GM21786 (cell line): ENCODE measurements at regions not wholly inside any gene's neighbourhood (a gene's known extent, or its start where the extent isn't known, plus 50 kb on each side); places are given as distances from the start of the nearest gene placed in this dataset.

Experiments used
- ATAC-seq: cut with Tn5 transposase; IDR thresholded peaks from one replicate; pipeline ENCODE4 v1.9.1; 2021; ENCODE audit not compliant: unreplicated experiment

DNA sequence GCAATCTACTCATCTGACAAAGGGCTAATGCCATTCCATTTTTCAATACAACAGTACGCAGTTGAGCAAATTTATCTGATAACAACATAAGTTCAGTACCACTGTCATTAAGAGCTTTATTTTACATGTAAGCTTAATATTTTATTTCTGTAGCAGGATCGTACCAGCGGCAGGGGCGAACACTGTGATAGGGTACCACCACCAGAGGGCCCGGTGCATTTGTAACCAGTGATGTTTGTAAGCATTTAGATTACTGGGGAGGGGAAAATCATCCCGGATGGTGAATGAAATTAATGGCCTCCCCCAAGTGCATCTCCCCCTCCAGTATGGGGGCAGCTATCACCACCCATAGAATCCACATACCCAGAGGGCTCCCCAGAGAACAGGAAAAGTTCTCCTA lies 179.0 kb downstream of the ADGRA3 start:
- ATAC-seq, result no peak

DNA sequence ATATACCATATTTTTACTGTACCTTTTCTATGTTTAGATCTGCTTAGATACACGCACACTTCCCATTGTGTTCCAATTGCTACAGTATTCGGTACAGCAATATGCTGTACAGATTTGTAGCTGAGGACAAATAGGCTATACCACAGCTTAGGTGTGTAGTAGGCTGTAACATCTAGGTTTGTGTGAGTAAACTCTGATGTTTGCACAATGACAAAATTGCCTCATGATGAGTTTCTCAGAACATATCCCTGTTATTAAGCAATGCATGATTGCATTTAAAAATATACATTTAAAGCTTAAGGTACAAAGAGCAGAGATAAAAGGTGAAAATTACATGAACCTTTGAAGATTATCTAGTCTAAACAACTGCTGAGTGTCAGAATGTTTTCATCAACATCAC lies 181.7 kb downstream of the ADGRA3 start:
- no peak for ATAC-seq

DNA sequence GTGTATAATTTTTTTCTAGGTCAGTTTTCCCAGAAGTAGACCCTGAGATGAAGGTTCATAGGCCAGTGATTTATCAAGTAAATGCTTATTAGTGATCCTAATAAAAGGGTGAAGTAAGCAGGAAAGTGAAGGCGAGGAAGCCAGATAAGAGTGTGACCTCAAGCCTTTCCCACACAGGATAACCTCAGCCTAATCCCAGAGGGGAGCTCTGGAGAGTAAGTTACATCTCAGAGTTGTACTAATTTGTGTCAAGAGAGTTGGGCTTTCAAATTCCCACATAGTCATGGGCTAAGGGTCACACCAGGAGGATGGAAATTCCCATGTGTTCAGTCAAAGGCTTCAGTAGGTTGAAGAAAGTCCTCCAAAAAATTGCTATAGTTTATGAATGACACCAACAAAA lies 191.4 kb downstream of the ADGRA3 start:
- ATAC-seq, result no peak

DNA sequence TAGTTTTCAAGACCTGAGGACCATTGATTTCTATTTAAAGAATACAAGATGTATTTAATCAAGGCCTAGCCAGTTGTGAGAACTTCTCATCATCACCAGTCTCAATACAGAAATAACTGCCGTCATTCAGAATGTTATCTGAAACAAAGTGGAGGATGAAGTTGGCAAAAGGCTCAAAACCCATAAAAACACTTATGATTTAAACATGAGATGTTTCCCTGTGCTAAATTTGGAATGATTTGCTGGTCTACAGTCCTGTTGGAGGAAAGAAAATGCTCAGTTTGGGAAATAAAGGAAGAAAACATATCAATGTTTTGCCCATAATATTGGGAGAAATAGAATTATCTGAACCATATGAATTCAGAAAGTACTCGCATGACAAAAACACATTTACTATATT lies 192.2 kb downstream of the ADGRA3 start:
- ATAC-seq, result no peak

DNA sequence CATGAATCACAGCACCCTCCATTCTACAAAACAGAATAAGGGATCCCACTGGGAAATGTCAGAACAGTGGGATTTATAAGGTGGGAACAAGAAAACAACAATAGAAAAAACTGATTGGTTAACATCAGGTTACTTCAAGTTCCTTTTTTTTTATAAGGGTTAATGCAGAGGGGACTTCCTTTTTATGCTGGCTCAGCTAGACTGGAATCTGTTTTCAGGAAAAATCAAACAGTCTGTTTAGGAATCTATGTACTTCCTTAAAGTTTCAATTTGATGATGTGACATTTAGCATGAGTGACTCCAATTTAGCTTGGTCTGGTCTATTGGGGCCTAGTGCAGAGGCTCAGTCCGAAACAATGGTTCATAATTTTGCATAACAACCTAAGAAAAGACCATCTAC lies 192.9 kb downstream of the ADGRA3 start:
- ATAC-seq, result no peak

DNA sequence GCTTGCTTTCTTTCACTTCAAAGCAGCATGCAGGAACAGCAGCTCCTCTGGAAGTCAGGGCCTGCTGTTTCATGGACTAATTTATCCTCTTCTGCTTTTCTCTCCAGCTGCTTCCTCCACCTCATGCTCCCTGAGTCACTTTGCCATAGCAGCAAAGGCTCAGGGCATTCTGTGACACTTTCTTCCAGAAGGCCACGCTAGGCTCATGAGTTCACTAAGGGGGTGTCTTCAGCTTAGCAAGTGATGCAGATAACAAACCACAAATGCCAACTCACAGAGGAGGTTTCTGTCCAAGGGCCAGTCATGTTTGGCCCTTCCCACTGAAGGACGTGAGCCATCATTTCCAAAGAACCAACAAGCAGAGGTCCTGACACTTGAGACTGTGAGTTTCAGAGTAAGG lies 200.2 kb downstream of the ADGRA3 start:
- no peak for ATAC-seq

DNA sequence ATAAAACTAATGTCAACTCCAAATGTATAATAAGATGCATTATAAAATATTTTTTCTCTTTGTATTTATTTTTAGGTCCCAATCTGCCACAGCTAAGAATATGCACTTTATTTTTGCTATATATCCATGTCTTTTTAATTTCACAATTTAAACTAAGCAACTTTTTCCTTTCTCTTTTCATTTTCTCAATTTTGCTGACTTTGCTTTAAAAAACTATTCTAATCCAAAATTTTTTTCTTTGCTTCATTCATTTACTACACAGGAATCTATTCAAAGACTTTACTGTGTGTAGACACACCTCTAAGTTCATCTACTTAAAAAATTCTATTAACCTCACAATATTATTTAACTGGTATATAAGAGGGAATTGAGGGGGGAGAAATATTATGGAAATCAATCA lies 201.9 kb downstream of the ADGRA3 start:
- no peak for ATAC-seq

DNA sequence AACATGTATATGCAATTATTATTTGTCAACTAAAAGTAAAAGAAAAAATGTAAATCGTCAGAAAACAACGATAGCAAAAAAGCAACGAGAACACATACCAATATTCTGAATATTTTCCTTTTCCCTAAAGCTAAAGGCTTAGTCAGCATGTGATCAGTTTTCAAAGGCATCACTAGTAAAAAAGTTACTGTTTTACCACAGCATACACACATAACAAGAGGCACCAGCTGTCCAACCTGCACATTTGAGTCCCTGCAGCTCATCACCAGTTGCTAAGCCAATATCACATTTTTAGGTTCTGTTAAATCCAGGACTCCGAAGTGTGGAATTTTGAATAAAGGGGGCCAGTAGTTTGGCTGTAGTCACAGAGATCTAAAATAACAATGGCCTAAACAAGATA lies 203.8 kb downstream of the ADGRA3 start:
- no peak for ATAC-seq

DNA sequence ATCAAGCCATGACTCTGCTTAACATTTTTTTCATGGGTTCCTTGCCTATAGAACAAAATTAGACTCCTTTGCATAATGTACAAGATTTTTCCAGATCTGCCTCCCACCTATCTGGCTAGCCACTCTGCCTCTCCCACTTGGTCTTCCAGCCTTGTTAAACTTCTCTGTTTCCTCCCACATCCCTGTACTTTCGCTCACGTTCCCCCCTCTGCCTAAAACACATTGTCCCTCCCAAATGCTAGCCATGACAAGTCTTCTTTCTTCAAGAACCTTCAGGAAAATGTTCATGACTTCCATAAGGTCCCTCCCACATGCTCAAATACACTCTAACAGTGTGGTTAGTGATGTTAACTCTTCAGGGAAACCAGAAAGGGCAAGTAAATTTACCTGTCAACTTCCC lies 214.6 kb downstream of the ADGRA3 start:
- ATAC-seq, result no peak

DNA sequence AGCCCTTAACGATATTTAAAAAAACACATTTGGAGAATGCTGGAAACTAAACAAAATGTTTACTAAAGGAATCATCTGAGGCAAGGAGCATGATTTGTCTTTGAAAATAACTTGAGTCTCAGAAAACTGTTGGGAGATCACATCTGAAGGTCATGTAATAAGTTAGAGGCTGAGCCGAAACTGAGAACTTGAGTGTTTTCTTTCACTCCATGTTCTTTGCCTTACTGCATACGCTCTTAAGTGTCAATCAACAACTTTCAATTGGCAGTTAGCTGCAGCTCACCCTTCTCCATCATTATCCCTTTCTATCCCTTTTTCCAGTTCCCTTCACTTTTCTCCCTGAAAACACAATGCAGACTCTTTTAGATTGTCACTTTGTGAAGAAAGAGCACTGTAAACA lies 216.2 kb downstream of the ADGRA3 start:
- ATAC-seq, result no peak

DNA sequence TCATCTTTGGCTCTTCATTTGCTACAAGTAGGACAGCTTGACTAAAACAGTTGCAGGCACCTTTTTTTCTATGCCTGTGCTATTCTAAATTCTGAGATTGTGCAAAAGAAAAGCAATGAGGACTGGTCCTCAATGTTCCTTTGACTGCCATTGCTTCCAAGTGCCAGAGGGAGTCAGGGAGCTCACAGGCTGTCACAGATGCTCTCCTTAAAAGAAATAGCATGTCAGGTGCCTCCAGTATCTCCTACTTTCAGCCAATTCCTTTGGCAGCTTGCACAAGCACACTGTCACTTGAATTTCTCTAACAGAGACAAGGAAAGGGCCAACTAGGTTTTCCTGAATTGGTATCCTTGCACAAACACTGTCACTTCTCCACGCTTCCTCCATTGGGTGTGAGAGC lies 228.2 kb downstream of the ADGRA3 start:
- ATAC-seq, result no peak

DNA sequence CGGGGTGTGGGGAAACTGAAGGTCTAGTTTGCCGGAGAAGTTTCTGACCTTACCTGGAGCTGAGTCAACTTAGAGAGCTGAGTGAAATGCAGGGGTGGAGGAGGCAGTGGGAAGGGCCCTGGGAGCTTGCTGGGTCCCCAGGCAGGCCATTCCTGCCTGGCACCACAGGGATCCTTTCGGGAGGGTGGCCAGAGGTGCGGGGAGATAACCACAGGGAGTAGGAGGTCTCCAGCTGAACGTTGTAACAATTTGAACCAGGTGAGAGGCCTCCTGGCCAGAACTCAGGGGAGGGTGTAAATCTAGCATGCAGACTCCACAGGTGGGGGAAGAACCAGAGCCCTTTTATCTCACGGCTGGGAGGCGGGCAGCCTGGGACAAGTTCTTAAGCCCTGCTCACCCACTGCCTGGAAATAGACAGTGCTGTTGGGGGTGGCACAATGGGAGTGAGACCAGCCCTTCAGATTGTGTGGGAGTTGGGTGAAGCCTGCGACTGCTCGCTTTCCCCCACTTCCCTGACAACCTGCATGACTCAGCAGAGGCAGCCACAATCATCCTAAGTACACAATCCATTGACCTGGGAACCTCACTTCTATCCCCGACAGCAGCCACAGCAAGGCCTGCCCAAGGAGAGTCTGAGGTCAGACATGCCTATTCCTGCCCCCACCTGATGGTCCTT lies 247.4 kb downstream of the ADGRA3 start:
- no peak for ATAC-seq

DNA sequence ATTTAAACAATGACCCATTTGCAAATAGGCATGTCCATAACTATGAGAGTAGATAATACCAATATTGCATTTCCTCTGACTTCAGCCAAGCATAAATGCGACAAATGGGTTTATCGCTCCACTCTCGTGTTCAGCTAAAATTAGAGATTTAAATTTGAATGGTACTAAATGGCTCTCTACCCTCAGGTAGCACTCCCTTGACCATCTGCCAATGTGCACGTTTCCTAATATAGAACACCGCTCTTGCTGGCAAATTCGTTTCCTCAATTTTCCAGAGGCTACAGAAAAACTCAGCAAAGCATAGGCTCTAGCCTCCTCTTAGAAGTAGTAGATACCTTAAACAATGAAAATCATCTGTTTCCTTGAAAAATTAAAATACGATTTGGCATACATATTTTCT lies 251.6 kb downstream of the ADGRA3 start:
- ATAC-seq, result no peak

DNA sequence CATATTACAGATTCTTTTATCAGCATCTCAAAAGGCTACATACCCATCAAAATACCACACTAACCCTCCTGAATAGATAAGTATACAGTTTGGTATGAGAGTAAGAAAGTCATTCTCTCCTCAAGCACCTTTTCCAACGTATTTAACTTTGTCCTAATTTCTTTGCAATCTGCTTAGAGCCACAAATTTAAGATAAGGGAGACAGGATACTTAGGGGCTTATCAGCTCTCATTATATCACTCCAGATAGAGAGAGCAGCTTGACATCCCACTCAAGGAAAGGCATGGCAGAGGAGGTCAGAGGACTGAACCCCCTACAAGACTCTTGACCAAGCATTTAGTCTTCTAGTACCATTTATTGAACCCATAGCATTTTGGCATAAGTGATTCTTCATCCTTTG lies 262.4 kb downstream of the ADGRA3 start:
- ATAC-seq, result no peak

DNA sequence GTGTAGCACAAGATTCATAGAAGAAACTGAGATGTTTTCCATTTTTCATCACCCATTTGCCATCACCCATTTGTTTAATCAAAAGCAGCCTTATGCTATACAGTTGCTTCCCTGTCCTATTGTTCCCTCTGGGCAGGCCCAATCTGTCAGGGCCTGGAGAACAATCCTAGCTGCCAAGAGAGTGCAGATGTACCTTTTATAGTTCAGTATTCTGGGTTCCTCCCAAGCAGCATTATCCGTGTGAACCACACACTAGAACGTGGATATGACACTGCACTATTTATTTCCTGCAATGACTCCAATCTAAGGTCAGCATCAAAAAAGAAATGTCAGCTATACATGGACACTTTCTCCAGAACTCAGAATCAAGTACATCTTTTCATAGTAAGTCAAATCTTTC lies 269.0 kb downstream of the ADGRA3 start:
- ATAC-seq, result no peak

DNA sequence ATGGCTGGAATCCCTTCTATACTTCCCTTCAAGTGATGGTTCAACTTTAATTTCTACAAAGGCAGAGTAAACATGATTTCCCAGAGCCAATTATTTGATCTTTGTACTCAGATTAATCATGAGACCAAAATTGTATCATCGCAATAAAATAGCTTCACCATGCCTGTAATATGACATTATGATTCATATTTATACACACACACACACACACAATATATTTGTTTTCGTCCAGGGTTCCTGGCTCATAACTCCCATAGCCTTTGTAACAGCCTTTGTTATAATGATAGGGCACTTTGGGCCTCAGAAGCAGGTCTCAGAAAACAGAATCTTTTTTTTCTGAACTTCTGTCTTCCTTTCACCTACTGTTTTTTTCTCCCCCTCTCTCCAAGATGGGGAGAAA lies 270.6 kb downstream of the ADGRA3 start:
- no peak for ATAC-seq

DNA sequence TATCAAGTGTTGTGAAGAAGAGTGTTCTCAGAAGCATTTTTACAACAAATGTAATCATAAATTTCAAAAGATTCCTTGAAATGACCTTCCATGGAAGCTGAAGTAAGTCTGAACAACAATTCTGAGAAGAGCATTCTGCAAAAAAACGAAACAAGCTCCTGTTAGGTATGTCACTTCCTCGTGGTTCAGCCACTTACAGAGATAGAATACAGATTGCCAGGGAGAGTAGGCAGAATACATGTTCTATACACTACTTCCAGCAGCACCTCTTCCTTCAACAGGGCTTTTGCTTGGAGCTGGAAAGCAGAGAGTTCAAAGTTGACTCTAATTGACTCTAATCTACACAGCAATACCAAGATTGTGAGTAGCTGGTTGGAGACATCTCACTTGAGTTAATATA lies 274.5 kb downstream of the ADGRA3 start:
- ATAC-seq, result no peak

DNA sequence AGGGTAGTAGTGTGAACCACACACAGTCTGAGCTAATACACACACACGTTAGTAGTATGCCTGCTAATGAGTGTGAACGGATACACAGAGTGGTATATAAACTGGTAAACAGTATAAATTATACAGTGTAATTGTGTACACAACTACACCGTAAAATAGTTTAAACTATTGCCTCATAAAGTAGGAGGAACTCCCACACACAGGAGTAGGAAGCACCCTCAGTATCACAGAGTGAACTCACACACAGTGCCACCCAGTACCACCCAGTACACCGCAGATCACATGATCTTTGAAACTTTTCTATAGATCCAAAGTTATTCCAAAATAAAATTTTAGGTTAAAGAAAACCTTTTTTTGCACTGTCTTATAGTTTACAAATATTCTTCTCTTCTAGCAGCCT lies 275.1 kb downstream of the ADGRA3 start:
- no peak for ATAC-seq

DNA sequence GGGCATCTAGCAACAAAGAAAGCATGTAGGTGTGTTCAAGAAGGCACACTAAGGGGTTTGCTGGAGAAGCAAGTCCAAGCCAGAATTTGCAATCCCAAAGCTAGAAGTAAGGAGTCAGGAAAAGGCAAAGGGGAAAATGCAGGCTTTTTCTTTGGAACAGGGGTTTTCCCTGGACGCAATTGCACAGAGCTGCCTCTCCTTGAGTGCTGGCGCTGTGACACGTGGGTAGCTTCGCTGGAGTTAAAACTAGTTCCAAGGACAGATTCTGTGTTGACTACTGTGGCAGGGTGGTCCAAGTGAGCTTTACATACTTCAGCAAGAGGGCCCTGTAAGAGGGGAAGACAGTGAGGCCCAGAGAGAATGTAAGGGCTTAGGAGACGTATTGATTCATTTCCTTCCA lies 277.1 kb downstream of the ADGRA3 start:
- ATAC-seq, result no peak

DNA sequence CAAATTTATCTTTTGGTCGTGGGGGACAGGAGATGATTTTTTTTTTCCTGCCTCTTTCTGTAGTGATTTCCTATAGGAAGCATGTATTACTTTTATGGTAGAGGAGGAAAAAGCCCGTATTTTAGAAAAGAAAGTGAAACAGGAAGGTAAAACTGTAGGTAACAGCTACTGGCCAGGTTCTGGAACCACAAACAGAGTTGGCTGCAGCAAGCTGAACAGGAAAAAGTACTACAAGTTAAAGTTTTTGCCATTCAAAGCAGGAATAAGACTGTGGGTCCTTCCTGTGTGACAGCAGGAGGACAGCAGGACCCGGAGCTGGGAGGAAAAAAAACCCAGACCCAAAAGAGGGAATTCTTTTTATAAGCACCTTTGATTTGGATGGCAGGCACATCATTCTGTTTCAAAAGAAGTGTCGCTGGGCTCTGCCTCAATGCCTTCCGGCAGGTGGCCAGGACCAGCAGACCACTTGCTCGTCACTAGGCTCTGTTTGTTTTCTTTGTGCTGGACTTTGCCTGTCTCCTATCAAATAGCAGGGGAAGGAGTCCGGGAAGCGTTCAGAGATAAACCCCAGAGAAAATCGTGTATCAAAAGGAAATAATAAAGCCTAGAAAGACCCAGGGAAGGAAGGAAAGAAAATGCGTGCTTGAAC lies 277.9 kb downstream of the ADGRA3 start:
- ATAC-seq, result no peak

DNA sequence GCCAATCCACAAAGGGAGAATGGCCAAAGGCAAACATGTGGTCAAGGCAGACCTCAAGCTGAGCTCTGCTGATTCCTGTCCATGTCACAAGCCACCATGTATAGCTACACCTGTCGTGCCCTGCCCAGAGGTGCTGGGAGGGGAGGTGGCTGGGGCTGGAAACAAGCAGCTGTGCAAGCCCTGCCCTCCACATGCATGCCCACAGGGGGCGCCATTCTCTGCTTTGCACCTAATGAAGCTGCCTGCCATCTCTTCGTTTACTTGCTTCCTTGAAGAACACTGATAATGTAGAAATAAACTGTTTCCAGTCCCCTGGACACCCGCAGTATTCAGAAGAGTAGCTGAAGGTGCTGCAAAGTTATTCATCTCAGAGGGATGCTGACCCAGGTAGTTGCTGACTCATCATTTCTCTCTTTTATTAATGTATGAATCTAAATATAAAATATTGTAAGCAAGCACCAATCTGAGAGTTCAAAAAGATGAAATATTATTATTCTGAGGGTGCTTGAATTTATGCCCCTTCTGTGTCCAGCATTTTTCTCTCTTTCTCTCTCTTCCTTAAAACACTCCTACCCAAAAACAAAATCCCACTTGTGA lies 278.6 kb downstream of the ADGRA3 start:
- no peak for ATAC-seq

DNA sequence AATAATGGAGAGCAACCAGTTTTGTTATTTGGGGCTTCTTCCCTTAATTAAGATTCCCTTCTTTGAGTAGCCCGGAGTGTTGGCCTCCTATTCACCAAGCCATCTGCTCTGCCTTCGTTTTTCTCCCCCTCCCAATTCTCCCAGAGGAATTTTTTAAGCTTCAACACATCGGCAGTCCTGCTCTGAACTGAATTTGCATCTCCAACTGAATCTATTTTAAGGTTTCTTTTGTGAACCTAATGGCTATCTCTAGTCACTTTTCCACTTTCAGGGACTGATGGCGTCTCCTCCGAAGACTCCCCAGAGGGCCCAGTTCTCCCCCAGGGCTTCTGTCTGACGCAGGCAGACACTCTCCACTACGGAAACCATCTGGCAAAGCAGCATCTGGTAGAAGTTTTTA lies 280.2 kb downstream of the ADGRA3 start:
- ATAC-seq, result no peak

DNA sequence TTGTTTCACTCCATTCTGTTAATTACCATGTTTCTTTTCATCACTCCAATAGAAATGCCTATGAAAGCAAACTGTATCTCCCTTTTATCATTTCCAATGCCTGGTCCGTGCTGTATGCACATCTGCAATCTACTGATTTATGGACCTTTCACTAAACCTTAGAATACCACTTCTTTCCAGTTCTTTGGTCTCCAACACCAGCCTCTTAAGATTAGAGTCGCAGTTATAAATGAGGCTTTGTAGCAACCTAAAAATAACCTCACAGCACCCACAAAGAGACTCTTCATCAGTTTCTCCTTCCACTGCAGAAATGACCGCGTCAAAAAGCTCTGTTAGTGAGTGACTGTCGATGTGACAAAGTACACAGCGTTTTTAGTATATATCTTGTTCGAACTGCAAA lies 282.6 kb downstream of the ADGRA3 start:
- ATAC-seq, result no peak
